ENCODE measurements at regions not wholly inside any gene's neighbourhood (a gene's known extent, or its start where the extent isn't known, plus 50 kb on each side); places are given as distances from the start of the nearest gene placed in this dataset.

GRCh38 chr4:1488357-1488756 lies 82.1 kb upstream of the NKX1-1 start:
- H3K4me1 ChIP-seq (ENCODE audit: control insufficient read depth in 2 of 2, insufficient read depth in 2 of 2, low read length in 2 of 2) = no peaks in the 10 kb centered on the region
- intact Hi-C loops (cut with micrococcal nuclease) = no loop called here
- H3K4me1 Mint-ChIP-seq = no peaks in the 10 kb centered on the region
- ChIA-PET POLR2A (no interaction called here), CTCF (no interaction called here)
- H4K20me1 ChIP-seq (ENCODE audit: control insufficient read depth, insufficient read depth, low read length, poor library complexity, severe bottlenecking) = no peaks in the 10 kb centered on the region
- H3K27me3 Mint-ChIP-seq = no peaks in the 10 kb centered on the region
- no peak overlapping the region for H3K27ac ChIP-seq (ENCODE audit: low read length in 2 of 2)
- H3K27ac Mint-ChIP-seq = no peak overlapping the region
- H3K9ac ChIP-seq (ENCODE audit: low read length) = no peak overlapping the region
- H3K79me2 ChIP-seq (ENCODE audit: control insufficient read depth, insufficient read depth, low read length) = no peaks in the 10 kb centered on the region
- H3K4me2 ChIP-seq (replicated peaks; ENCODE audit: low read depth, low read length, poor library complexity, severe bottlenecking) = no peak overlapping the region
- no peaks in the 10 kb centered on the region for H3K36me3 ChIP-seq (replicated peaks in 1 of 2; ENCODE audit: control extremely low read depth in 1 of 2, control insufficient read depth in 1 of 2, extremely low read depth in 1 of 2, insufficient read depth in 2 of 2, low read length in 1 of 2)
- H3K4me3 ChIP-seq (ENCODE audit: control extremely low read depth in 1 of 5, extremely low read depth in 1 of 5, insufficient read depth in 1 of 5, low read depth in 2 of 5, low read length in 4 of 5) = no peak overlapping the region
- peaks cover 2 to 48% (median 21%) of the 10 kb centered on the region in 3 donors for H3K9me3 ChIP-seq (ENCODE audit: control extremely low read depth in 1 of 3, control insufficient read depth in 2 of 3, insufficient read depth in 1 of 3, low read length in 2 of 3)
- DNase-seq (no peak), ATAC-seq (ENCODE audit: low read depth) (no peak)
- WGBS (ENCODE audit: insufficient coverage) = 76% methylated on average over 4 of the region's 7 CpGs
- no peak overlapping the region for H2AFZ ChIP-seq (ENCODE audit: insufficient read depth, low read depth, low read length, poor library complexity, severe bottlenecking)
- TF ChIP-seq EZH2 (IDR thresholded peaks at IDR 0.05; ENCODE audit: borderline replicate concordance, insufficient read depth, low read depth, low read length, poor library complexity, severe bottlenecking) = no peak
- no peak for TF ChIP-seq CTCF (IDR thresholded peaks at IDR 0.05)
- peaks cover 16% of the 10 kb centered on the region for H3K9me3 Mint-ChIP-seq (ENCODE audit: insufficient read depth)
- no peak overlapping the region for H3K4me3 Mint-ChIP-seq
- H3K27me3 ChIP-seq (replicated peaks in 1 of 4; ENCODE audit: control extremely low read depth in 1 of 4, control insufficient read depth in 3 of 4, insufficient read depth in 4 of 4, low read length in 3 of 4) = peaks cover 0 to 3% (median 0%) of the 10 kb centered on the region in 4 experiments

DNA sequence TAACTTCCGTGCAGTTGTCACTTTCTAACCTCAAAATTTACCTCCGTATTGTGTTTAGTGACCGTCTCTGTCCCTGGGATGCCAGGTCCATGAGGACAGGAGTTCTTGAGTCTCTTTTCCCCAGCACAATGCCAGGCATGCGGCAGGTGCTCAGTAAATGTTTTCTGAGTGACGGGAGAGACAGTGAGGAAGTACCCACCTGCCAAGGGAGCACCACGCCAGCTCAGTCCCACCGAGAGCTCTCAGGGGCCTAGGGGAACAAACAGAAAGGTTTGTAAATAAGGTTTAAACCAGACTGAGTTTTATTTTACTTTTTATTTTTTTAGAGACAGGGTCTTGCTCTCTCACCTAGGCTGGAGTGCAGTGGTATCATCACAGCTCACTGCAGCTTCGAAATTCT lies 81.5 kb upstream of the NKX1-1 start:
- no peak overlapping the region for H3K4me3 ChIP-seq (ENCODE audit: control extremely low read depth in 1 of 5, extremely low read depth in 1 of 5, insufficient read depth in 1 of 5, low read depth in 2 of 5, low read length in 4 of 5)
- no peaks in the 10 kb centered on the region for H3K4me1 ChIP-seq (ENCODE audit: control insufficient read depth in 2 of 2, insufficient read depth in 2 of 2, low read length in 2 of 2)
- ATAC-seq (ENCODE audit: low read depth) (no peak), DNase-seq (no peak)
- CTCF ChIA-PET = no interaction called here
- no peak overlapping the region for H3K27ac ChIP-seq (ENCODE audit: low read length in 2 of 2)
- no peak overlapping the region for H3K27ac Mint-ChIP-seq
- H3K4me1 Mint-ChIP-seq = no peaks in the 10 kb centered on the region
- whole genome bisulfite sequencing (ENCODE audit: insufficient coverage) = 89% methylated on average over 7 of the region's 8 CpGs
- peaks cover 2 to 48% (median 21%) of the 10 kb centered on the region in 3 donors for H3K9me3 ChIP-seq (ENCODE audit: control extremely low read depth in 1 of 3, control insufficient read depth in 2 of 3, insufficient read depth in 1 of 3, low read length in 2 of 3)
- peaks cover 16% of the 10 kb centered on the region for H3K9me3 Mint-ChIP-seq (ENCODE audit: insufficient read depth)
- no peak for TF ChIP-seq EZH2 (IDR thresholded peaks at IDR 0.05; ENCODE audit: borderline replicate concordance, insufficient read depth, low read depth, low read length, poor library complexity, severe bottlenecking)
- TF ChIP-seq CTCF (IDR thresholded peaks at IDR 0.05) = no peak
- H3K27me3 ChIP-seq (replicated peaks in 1 of 4; ENCODE audit: control extremely low read depth in 1 of 4, control insufficient read depth in 3 of 4, insufficient read depth in 4 of 4, low read length in 3 of 4) = peaks cover 0 to 3% (median 0%) of the 10 kb centered on the region in 4 experiments
- H3K36me3 ChIP-seq (replicated peaks in 1 of 2; ENCODE audit: control extremely low read depth in 1 of 2, control insufficient read depth in 1 of 2, extremely low read depth in 1 of 2, insufficient read depth in 2 of 2, low read length in 1 of 2) = no peaks in the 10 kb centered on the region
- H3K4me2 ChIP-seq (replicated peaks; ENCODE audit: low read depth, low read length, poor library complexity, severe bottlenecking) = no peak overlapping the region
- H3K9ac ChIP-seq (ENCODE audit: low read length) = no peak overlapping the region
- no peaks in the 10 kb centered on the region for H3K27me3 Mint-ChIP-seq
- H3K4me3 Mint-ChIP-seq = no peak overlapping the region
- H4K20me1 ChIP-seq (ENCODE audit: control insufficient read depth, insufficient read depth, low read length, poor library complexity, severe bottlenecking) = no peaks in the 10 kb centered on the region
- H2AFZ ChIP-seq (ENCODE audit: insufficient read depth, low read depth, low read length, poor library complexity, severe bottlenecking) = no peak overlapping the region
- no peaks in the 10 kb centered on the region for H3K79me2 ChIP-seq (ENCODE audit: control insufficient read depth, insufficient read depth, low read length)
- POLR2A ChIA-PET = no interaction called here
- intact Hi-C loops (cut with micrococcal nuclease) = no loop called here
